Epithelial cell of proximal tubule (primary cell): ENCODE measurements at regions not wholly inside any gene's neighbourhood (a gene's known extent, or its start where the extent isn't known, plus 50 kb on each side); places are given as distances from the start of the nearest gene placed in this dataset.
A peak's percentile ranks its signal among the peaks of the same experiment; 100 is the strongest.

Experiments used
- DNase-seq: peaks from one replicate; pipeline ENCODE4 v3.0.0-alpha.2; 2011; ENCODE audit warnings: low read depth
- H3K4me3 ChIP-seq: 2 replicates; pipeline ENCODE4 v1.5.1; 2011; ENCODE audit warnings: low read depth, mild to moderate bottlenecking, low read length
- TF ChIP-seq, protein P1 (sequence below): conservative IDR thresholded peaks from 2 replicates; pipeline ENCODE4 v1.5.1; 2012; ENCODE audit warnings: low read depth, mild to moderate bottlenecking, low read length

DNA sequence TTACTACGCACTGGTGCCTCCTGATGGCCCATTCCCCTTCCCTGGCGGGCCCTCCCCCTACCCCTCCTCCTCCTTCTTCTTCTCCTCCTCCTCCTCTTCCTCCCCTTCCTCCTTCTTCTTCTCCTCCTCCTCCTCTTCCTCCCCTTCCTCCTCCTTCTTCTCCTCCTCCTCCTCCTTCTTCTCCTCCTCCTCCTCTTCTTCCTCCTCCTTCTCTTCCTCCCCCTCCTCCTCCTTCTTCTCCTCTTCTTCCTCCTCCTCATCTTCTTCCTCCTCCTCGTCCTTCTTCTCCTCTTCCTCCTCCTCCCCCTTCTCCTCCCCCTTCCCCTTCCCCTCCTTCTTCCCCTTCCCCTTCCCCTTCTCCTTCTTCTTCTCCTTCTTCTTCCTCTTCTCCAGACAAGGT, 64.7 kb upstream of the COG2 start:
- TF ChIP-seq, protein P1, sequence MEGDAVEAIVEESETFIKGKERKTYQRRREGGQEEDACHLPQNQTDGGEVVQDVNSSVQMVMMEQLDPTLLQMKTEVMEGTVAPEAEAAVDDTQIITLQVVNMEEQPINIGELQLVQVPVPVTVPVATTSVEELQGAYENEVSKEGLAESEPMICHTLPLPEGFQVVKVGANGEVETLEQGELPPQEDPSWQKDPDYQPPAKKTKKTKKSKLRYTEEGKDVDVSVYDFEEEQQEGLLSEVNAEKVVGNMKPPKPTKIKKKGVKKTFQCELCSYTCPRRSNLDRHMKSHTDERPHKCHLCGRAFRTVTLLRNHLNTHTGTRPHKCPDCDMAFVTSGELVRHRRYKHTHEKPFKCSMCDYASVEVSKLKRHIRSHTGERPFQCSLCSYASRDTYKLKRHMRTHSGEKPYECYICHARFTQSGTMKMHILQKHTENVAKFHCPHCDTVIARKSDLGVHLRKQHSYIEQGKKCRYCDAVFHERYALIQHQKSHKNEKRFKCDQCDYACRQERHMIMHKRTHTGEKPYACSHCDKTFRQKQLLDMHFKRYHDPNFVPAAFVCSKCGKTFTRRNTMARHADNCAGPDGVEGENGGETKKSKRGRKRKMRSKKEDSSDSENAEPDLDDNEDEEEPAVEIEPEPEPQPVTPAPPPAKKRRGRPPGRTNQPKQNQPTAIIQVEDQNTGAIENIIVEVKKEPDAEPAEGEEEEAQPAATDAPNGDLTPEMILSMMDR, result no peak
- no peak for DNase-seq
- H3K4me3 ChIP-seq, result no peak overlapping the region

DNA sequence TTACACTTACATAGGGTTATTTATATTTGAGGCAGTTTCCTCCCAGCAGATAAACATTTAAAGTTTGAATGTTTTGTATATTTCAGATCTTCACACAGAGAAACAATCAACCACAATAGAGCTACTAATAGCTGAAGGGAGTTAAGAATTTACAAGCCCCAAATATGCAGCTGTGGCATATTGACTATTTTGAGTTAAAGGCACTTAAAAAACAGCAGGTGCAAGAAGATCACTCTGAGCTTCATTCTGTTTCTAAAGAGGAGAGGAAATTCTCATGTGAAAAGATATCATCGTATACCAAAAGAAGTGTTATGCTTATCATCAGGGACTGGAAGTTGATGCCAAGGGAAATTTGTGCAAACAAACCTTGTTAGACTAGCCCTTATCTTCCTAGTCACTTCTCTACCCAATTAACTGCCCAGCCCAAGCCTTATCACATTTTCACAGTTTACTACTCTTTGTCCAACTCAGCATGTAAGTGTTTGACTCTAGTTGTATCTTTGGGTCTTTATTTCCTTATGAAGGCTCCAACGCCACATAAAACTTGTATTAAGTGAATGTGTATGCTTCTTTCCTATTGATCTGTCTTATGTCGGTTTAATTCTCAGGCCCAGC, 66.3 kb upstream of the COG2 start:
- no peak for DNase-seq
- TF ChIP-seq, protein P1, result no peak

DNA sequence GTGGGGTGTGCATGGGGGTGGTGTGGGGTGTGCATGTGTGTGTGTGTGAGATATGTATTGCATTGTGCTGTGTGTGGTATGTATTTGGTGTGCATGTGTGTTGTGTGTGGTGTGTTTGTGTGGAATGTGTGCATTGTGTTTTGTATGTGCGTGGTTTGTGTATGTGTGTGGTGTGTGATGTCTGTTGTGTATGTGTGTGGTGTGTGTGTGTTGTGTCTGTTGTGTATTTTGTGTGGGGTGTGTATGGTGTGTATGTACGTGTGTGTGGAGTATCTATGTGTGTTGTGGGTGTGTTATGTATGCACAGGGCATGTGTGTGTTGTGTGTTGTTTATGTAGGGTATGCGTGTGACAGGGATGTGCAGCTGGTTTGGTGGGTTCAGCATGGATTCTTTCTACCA, 67.8 kb upstream of the COG2 start:
- TF ChIP-seq, protein P1, result no peak
- no peak overlapping the region for H3K4me3 ChIP-seq
- DNase-seq, result no peak

More for the DNA sequence above, 66.3 kb upstream of the COG2 start:
- no peak overlapping the region for H3K4me3 ChIP-seq

DNA sequence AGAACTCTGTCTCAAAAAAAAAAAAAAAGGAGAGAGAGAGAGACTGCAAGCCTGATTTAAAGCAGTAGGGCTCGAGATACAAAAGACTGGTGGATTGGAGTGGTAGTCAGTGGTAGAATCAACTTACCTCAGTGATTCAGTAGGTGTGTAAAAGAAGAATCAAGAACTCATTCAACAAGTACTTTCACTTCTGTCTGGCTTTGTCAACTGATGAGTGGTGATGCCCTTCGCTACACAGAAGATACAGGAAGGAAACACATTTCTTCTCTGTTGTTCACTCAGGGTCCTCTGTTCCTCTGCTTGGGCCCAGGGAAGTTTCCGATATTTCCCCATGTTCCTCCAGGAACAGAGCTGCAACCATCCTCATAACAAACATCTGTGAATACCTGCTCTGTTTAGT, 68.6 kb upstream of the COG2 start:
- H3K4me3 ChIP-seq, result no peak overlapping the region
- TF ChIP-seq, protein P1, result no peak
- no peak for DNase-seq

DNA sequence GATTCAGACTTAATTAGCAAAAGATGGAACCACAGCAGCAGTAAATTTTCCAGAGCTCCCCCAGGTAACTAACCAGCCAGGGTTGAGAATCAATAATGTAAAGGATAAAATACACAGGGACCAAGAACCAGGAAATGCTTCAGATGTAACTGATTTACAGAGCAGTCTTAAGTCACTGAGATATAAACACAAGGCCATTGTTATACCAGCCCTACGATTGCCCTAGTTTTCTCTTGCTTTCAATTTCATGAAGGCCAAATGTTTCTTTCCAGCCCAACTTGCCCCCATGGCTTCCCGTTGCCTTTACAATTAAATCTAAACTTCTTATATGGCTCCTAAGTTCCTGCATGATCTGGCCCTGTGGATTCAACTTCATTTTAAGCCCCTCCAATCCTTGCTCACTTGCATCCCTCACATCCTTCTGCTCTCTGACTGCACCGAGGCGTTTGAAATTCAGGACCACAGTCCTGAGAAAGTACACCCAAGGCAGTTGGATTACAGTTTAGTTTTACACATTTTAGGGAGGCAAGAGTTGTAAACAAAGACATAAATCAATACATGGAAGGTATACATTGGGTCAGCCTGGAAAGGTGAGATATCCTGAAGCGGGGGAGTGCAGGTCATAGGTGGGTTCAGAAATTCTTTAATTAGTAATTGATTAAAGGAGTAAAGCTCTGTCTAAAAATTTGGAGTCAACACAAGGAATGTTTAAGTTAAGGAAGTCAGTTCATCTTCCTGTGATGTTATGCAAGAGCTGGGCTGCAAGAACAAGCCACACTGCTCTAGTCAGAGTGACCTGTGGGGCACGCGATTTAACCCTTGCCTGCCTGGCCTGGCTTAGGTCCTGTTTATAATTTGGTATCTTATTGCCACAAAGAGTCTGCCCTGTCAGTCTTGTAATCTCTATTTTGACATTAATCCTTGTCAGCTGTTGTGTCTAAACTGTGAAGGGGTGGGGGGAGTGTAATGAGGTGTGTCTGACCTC, 69.9 kb upstream of the COG2 start:
- DNase-seq, result no peak
- TF ChIP-seq, protein P1, result no peak
- H3K4me3 ChIP-seq, result peak overlapping the region; percentile 23

DNA sequence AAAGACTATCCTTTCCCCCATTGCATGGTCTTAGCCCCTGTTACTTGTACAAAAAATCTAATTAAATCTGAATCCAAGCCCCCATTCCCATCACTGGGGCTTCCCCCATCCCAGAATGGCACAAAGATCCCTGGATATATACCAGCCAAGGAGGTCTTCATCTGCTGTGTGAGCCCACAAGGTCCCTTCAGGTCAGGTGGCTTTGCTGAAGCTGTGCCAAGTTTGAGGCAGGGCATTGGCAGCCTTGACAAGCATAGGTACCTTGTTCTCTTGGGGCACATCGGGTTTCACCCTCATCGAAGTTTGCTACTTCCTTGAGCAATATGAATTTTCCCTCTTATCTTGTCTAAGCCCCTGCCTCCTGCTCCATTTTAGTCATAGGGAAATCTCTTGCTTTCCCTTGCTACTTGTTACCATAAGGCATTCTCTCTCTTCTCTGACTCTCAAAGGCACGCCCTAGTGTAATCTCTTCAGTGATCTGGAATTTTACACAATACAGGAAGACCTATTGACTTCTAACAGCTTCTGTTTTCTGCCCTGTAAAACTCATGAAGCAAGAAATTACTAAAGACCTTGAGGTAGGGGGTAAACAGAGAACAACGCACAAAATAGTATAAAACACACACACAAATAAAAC, 71.4 kb upstream of the COG2 start:
- H3K4me3 ChIP-seq, result no peak overlapping the region
- no peak for DNase-seq

More for the DNA sequence above, 71.4 kb upstream of the COG2 start:
- TF ChIP-seq, protein P1, result no peak
